MM.1S (cell line): ENCODE measurements at regions not wholly inside any gene's neighbourhood (a gene's known extent, or its start where the extent isn't known, plus 50 kb on each side); places are given as distances from the start of the nearest gene placed in this dataset.

Experiments
- DNase-seq: peaks from one replicate; pipeline ENCODE4 v3.0.0-alpha.2; 2015
- H2AFZ ChIP-seq: fragments of 300-600 bp; sonication (generic); 2 replicates; pipeline ENCODE4 v1.6.0; 2016; ENCODE audit warnings: antibody characterized with exemption, low read length
- H3F3A ChIP-seq: fragments of 300-600 bp; sonication (generic); 2 replicates; pipeline ENCODE4 v1.6.1; 2016; ENCODE audit warnings: mild to moderate bottlenecking, antibody characterized with exemption, low read length, moderate library complexity, mixed read lengths; ENCODE audit not compliant: insufficient read depth
- H3K27ac ChIP-seq: fragments of 300-600 bp; sonication (generic); 2 replicates; pipeline ENCODE4 v1.5.1; 2016; ENCODE audit warnings: mild to moderate bottlenecking, low read length
- H3K27me3 ChIP-seq: fragments of 300-600 bp; sonication (generic); replicated peaks from 2 replicates; pipeline ENCODE4 v1.6.0; 2016; ENCODE audit warnings: low read length; ENCODE audit not compliant: insufficient read depth
- H3K36me3 ChIP-seq: fragments of 300-600 bp; sonication (generic); replicated peaks from 2 replicates; pipeline ENCODE4 v1.6.1; 2016; ENCODE audit warnings: mild to moderate bottlenecking, low read length, mixed read lengths; ENCODE audit not compliant: insufficient read depth
- H3K4me1 ChIP-seq: fragments of 300-600 bp; sonication (generic); 2 replicates; pipeline ENCODE4 v1.6.1; 2016; ENCODE audit warnings: low read length, mixed read lengths
- H3K4me2 ChIP-seq: fragments of 300-600 bp; sonication (generic); 2 replicates; pipeline ENCODE4 v1.6.0; 2016; ENCODE audit warnings: low read depth, low read length
- H3K4me3 ChIP-seq: fragments of 300-600 bp; sonication (generic); 2 replicates; pipeline ENCODE4 v1.5.1; 2016; ENCODE audit warnings: low read length, mixed read lengths
- H3K79me2 ChIP-seq: fragments of 300-600 bp; sonication (generic); 2 replicates; pipeline ENCODE4 v1.6.1; 2016; ENCODE audit warnings: mixed run types, low read length, mixed read lengths
- H3K9ac ChIP-seq: fragments of 300-600 bp; sonication (generic); 2 replicates; pipeline ENCODE4 v1.6.1; 2016; ENCODE audit warnings: low read length, mixed read lengths
- H3K9me2 ChIP-seq: fragments of 300-600 bp; sonication (generic); replicated peaks from 2 replicates; pipeline ENCODE4 v1.6.1; 2016; ENCODE audit warnings: mild to moderate bottlenecking, low read length, mixed read lengths; ENCODE audit not compliant: insufficient read depth
- H3K9me3 ChIP-seq: fragments of 300-600 bp; sonication (generic); replicated peaks from 2 replicates; pipeline ENCODE4 v1.6.1; 2016; ENCODE audit warnings: mild to moderate bottlenecking, low read length, mixed read lengths; ENCODE audit not compliant: insufficient read depth
- H4K20me1 ChIP-seq: fragments of 300-600 bp; sonication (generic); 2 replicates; pipeline ENCODE4 v1.6.1; 2016; ENCODE audit warnings: mild to moderate bottlenecking, low read length, moderate library complexity, mixed read lengths; ENCODE audit not compliant: insufficient read depth
- EZH2 ChIP-seq: fragments of 300-600 bp; sonication (generic); optimal IDR thresholded peaks from 2 replicates; pipeline ENCODE3; 2017; ENCODE audit warnings: low read depth, mild to moderate bottlenecking, antibody characterized with exemption, low read length, mixed read lengths
- EZH2phosphoT487 ChIP-seq: fragments of 300-600 bp; sonication (generic); IDR thresholded peaks from 2 replicates; pipeline ENCODE4 v1.6.1; 2018; ENCODE audit warnings: antibody characterized with exemption, low read length
- TF ChIP-seq, protein P1 (sequence below): fragments of 300-600 bp; sonication (generic); IDR thresholded peaks from 2 replicates; pipeline ENCODE4 v1.5.1; 2016; ENCODE audit warnings: antibody characterized with exemption, low read length, mixed read lengths

DNA sequence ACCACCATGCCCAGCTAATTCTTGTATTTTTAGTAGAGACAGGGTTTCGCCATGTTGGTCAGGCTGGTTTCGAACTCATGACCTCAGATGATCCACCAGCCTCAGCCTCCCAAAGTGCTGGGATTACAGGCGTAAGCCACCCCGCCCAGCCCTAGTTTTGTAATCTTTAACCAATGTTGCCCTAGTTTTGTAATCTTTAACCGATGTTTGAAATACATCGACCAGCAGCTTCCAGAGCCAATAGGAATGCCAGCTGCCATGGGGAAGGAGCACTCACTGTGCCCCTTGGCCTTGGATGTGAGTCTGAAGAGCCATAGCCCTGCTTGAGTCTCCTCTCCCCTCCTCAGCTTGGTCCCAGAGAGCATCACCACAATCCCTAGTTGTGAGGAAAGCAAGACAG, 209.3 kb upstream of the RGS6 start:
- Histone ChIP-seq H3K27me3 (no peaks in the 10 kb centered on the region), H4K20me1 (no peaks in the 10 kb centered on the region), H3K79me2 (no peaks in the 10 kb centered on the region), H3F3A (no peaks in the 10 kb centered on the region), H3K9me3 (no peaks in the 10 kb centered on the region), H3K9ac (no peak overlapping the region), H3K36me3 (no peaks in the 10 kb centered on the region), H3K4me2 (no peak overlapping the region), H3K27ac (no peak overlapping the region), H3K9me2 (no peaks in the 10 kb centered on the region), H3K4me1 (no peaks in the 10 kb centered on the region), H3K4me3 (no peak overlapping the region), H2AFZ (no peak overlapping the region)
- TF ChIP-seq EZH2: no peak
- no peak for TF ChIP-seq EZH2phosphoT487
- TF ChIP-seq, protein P1, sequence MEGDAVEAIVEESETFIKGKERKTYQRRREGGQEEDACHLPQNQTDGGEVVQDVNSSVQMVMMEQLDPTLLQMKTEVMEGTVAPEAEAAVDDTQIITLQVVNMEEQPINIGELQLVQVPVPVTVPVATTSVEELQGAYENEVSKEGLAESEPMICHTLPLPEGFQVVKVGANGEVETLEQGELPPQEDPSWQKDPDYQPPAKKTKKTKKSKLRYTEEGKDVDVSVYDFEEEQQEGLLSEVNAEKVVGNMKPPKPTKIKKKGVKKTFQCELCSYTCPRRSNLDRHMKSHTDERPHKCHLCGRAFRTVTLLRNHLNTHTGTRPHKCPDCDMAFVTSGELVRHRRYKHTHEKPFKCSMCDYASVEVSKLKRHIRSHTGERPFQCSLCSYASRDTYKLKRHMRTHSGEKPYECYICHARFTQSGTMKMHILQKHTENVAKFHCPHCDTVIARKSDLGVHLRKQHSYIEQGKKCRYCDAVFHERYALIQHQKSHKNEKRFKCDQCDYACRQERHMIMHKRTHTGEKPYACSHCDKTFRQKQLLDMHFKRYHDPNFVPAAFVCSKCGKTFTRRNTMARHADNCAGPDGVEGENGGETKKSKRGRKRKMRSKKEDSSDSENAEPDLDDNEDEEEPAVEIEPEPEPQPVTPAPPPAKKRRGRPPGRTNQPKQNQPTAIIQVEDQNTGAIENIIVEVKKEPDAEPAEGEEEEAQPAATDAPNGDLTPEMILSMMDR: no peak
- DNase-seq: no peak

DNA sequence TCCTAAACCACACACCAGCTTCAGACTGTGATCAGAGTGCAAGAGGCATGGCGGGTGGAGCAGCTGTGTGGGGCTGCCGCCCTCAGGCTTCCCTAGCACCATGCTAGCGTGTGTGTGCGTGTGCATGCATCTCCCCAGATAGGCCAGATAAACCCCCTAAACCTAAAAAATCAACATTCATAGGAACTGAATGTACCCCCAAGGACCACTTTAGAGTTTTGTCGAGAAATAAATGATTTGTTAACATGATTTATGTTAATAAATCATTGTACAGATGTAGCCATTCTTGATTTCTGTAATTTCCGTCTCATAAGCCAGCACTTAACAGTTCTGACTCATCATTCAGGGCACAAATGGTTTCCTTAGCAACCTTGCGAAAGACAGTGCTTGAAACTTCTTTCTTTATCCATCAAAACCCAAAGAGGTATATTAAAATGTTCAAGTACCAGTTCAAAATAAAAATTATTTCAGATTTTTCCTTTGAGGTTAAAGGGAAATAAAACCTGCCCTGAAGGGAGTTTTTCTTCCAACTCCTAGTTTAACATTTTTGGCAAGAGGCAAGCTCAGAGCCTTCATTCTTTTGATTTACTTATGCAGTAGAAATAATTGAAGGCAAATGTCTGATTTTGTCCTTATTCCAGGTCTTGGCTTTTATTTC, 206.2 kb upstream of the RGS6 start:
- H4K20me1 ChIP-seq: no peaks in the 10 kb centered on the region
- H3K9ac ChIP-seq: no peak overlapping the region
- DNase-seq: no peak
- no peaks in the 10 kb centered on the region for H3K4me1 ChIP-seq
- no peak overlapping the region for H3K27ac ChIP-seq
- no peak overlapping the region for H3K4me3 ChIP-seq
- H3K4me2 ChIP-seq: no peak overlapping the region
- no peaks in the 10 kb centered on the region for H3K79me2 ChIP-seq
- no peak overlapping the region for H2AFZ ChIP-seq
- no peaks in the 10 kb centered on the region for H3F3A ChIP-seq
- no peaks in the 10 kb centered on the region for H3K36me3 ChIP-seq
- H3K9me3 ChIP-seq: no peaks in the 10 kb centered on the region
- TF ChIP-seq EZH2 (no peak), EZH2phosphoT487 (no peak)
- TF ChIP-seq, protein P1: no peak
- H3K9me2 ChIP-seq: no peaks in the 10 kb centered on the region
- no peaks in the 10 kb centered on the region for H3K27me3 ChIP-seq

DNA sequence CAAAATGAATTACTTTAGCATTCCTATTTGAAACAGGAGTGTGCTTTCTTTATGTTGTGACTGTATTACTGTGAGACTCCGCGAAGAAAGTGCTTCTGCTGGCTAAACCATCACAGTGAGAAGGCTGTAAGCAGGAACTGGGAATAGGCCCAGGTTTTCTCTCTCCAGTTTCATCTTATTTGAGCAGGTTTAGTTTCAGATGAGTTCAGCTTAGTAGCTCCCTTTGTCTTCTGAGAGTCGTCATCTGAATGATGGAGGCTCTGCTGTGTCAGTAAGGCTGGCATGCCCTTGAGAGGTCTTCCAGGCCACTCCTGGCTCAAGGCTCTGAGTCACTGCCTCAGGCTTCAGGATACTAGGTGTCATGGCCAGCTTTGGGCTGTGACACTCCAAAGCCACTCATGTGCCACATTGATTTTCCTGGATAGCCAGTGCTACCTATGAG, 205.6 kb upstream of the RGS6 start:
- TF ChIP-seq EZH2 (no peak), EZH2phosphoT487 (no peak)
- TF ChIP-seq, protein P1: no peak
- Histone ChIP-seq H3F3A (no peaks in the 10 kb centered on the region), H2AFZ (no peak overlapping the region), H3K27ac (no peak overlapping the region), H4K20me1 (no peaks in the 10 kb centered on the region), H3K36me3 (no peaks in the 10 kb centered on the region), H3K9me2 (no peaks in the 10 kb centered on the region), H3K9ac (no peak overlapping the region), H3K4me2 (no peak overlapping the region), H3K4me3 (no peak overlapping the region), H3K9me3 (no peaks in the 10 kb centered on the region), H3K79me2 (no peaks in the 10 kb centered on the region), H3K4me1 (no peaks in the 10 kb centered on the region), H3K27me3 (no peaks in the 10 kb centered on the region)
- DNase-seq: no peak
